ENCODE measurements at regions not wholly inside any gene's neighbourhood (a gene's known extent, or its start where the extent isn't known, plus 50 kb on each side); places are given as distances from the start of the nearest gene placed in this dataset.

GRCh38 chr3:182568876-182569275 is 224.4 kb upstream of the ATP11B start:
- TF ChIP-seq CTCF (IDR thresholded peaks at IDR 0.05; ENCODE audit: low read length) (no peak), EZH2 (IDR thresholded peaks at IDR 0.05; ENCODE audit: borderline replicate concordance, low read length) (no peak)

Data from OCI-LY1 (cell line).